GM12873 (cell line): ENCODE measurements at regions not wholly inside any gene's neighbourhood (a gene's known extent, or its start where the extent isn't known, plus 50 kb on each side); places are given as distances from the start of the nearest gene placed in this dataset.

Experiments used
- CTCF ChIP-seq: IDR thresholded peaks from 2 replicates; pipeline ENCODE4 v1.5.1; 2012; ENCODE audit warnings: low read depth, mild to moderate bottlenecking, moderate library complexity, low read length, control low read depth; ENCODE audit not compliant: insufficient read depth; ENCODE audit errors: missing control alignments

GRCh38 chr7:108736221-108736891 is 166.7 kb downstream of the DNAJB9 start:
- no peak for TF ChIP-seq CTCF

GRCh38 chr7:108770981-108771745 is 201.5 kb downstream of the DNAJB9 start:
- TF ChIP-seq CTCF = no peak

- no peak for TF ChIP-seq CTCF
Observed at GRCh38 chr7:108771853-108772252, 202.2 kb downstream of the DNAJB9 start.

GRCh38 chr7:108777966-108778365 is 208.3 kb downstream of the DNAJB9 start:
- TF ChIP-seq CTCF = no peak

GRCh38 chr7:108789451-108789850 is 219.8 kb downstream of the DNAJB9 start:
- no peak for TF ChIP-seq CTCF

GRCh38 chr7:108794466-108794865 is 224.8 kb downstream of the DNAJB9 start:
- no peak for TF ChIP-seq CTCF

- TF ChIP-seq CTCF = no peak
Observed at GRCh38 chr7:108802650-108803049, 233.0 kb downstream of the DNAJB9 start.
